ENCODE measurements at regions not wholly inside any gene's neighbourhood (a gene's known extent, or its start where the extent isn't known, plus 50 kb on each side); places are given as distances from the start of the nearest gene placed in this dataset.

GRCh38 chr2:236696834-236697233, 127.2 kb downstream of the ACKR3 start:
- TF ChIP-seq REST (IDR thresholded peaks at IDR 0.05; ENCODE audit: low read depth) (no peak), EP300 (IDR thresholded peaks at IDR 0.05; ENCODE audit: borderline replicate concordance) (no peak), CREB1 (IDR thresholded peaks at IDR 0.05; ENCODE audit: low read depth) (no peak), YY1 (IDR thresholded peaks at IDR 0.05; ENCODE audit: low read depth) (no peak), RAD21 (IDR thresholded peaks at IDR 0.05; ENCODE audit: low read depth) (no peak), USF1 (IDR thresholded peaks at IDR 0.05) (no peak), EGR1 (IDR thresholded peaks at IDR 0.05) (no peak), FOXM1 (IDR thresholded peaks at IDR 0.05; ENCODE audit: borderline replicate concordance, low read depth) (no peak), ZBTB7A (IDR thresholded peaks at IDR 0.05; ENCODE audit: low read depth) (no peak), TEAD4 (IDR thresholded peaks at IDR 0.05) (no peak), TAF1 (IDR thresholded peaks at IDR 0.05; ENCODE audit: low read depth) (no peak), MAX (IDR thresholded peaks at IDR 0.05) (no peak), CEBPB (IDR thresholded peaks at IDR 0.05) (no peak), NFIC (IDR thresholded peaks at IDR 0.05) (no peak)

- no peak for TF ChIP-seq MAX (IDR thresholded peaks at IDR 0.05)
- no peak for TF ChIP-seq TEAD4 (IDR thresholded peaks at IDR 0.05)
- no peak for TF ChIP-seq TAF1 (IDR thresholded peaks at IDR 0.05; ENCODE audit: low read depth)
- TF ChIP-seq NFIC (IDR thresholded peaks at IDR 0.05) = no peak
- TF ChIP-seq RAD21 (IDR thresholded peaks at IDR 0.05; ENCODE audit: low read depth) = no peak
- no peak for TF ChIP-seq EP300 (IDR thresholded peaks at IDR 0.05; ENCODE audit: borderline replicate concordance)
- TF ChIP-seq CREB1 (IDR thresholded peaks at IDR 0.05; ENCODE audit: low read depth) = no peak
- no peak for TF ChIP-seq REST (IDR thresholded peaks at IDR 0.05; ENCODE audit: low read depth)
- TF ChIP-seq EGR1 (IDR thresholded peaks at IDR 0.05) = no peak
Measured at GRCh38 chr2:236698016-236698627, 128.5 kb downstream of the ACKR3 start.

GRCh38 chr2:236700703-236701102, 131.1 kb downstream of the ACKR3 start:
- TF ChIP-seq RAD21 (IDR thresholded peaks at IDR 0.05; ENCODE audit: low read depth) = no peak
- no peak for TF ChIP-seq ZBTB7A (IDR thresholded peaks at IDR 0.05; ENCODE audit: low read depth)

GRCh38 chr2:236702657-236703372, 133.2 kb downstream of the ACKR3 start:
- TF ChIP-seq REST (IDR thresholded peaks at IDR 0.05; ENCODE audit: low read depth) (no peak), NFIC (IDR thresholded peaks at IDR 0.05) (no peak), RAD21 (IDR thresholded peaks at IDR 0.05; ENCODE audit: low read depth) (no peak), TAF1 (IDR thresholded peaks at IDR 0.05; ENCODE audit: low read depth) (no peak), TEAD4 (IDR thresholded peaks at IDR 0.05) (no peak), TCF12 (IDR thresholded peaks at IDR 0.05; ENCODE audit: low read depth) (no peak)

GRCh38 chr2:236703373-236703709, 133.7 kb downstream of the ACKR3 start:
- TF ChIP-seq NFIC (IDR thresholded peaks at IDR 0.05) (no peak), FOXM1 (IDR thresholded peaks at IDR 0.05; ENCODE audit: borderline replicate concordance, low read depth) (no peak), RAD21 (IDR thresholded peaks at IDR 0.05; ENCODE audit: low read depth) (no peak)

Measured in Ishikawa (cell line).